IgD-negative memory B cell (primary cell): ENCODE measurements at regions not wholly inside any gene's neighbourhood (a gene's known extent, or its start where the extent isn't known, plus 50 kb on each side); places are given as distances from the start of the nearest gene placed in this dataset.
"Not testable (repeated sequence)": the region's sequence is repeated elsewhere in the genome, so short reads cannot be mapped to it uniquely, and the experiment has no call there.

Experiments used
- H3K27ac Mint-ChIP-seq, 3 donors: one replicate each; pipeline ENCODE4 v1.8.0; 2020 to 2022; ENCODE audit warnings: mild to moderate bottlenecking in 3 of 3, mixed read lengths in 3 of 3, moderate library complexity in 1 of 3
- H3K27me3 Mint-ChIP-seq: one replicate; pipeline ENCODE4 v1.8.0; 2021; ENCODE audit warnings: mixed read lengths
- H3K36me3 Mint-ChIP-seq: one replicate; pipeline ENCODE4 v1.8.0; 2020; ENCODE audit warnings: mild to moderate bottlenecking, mixed read lengths
- H3K4me1 Mint-ChIP-seq, 3 donors: one replicate each; pipeline ENCODE4 v1.8.0; 2020 to 2022; ENCODE audit warnings: mixed read lengths in 3 of 3, mild to moderate bottlenecking in 1 of 3
- H3K4me3 Mint-ChIP-seq, 4 donors: one replicate each; pipeline ENCODE4 v1.8.0; 2020 to 2022; ENCODE audit warnings: mild to moderate bottlenecking in 4 of 4, mixed read lengths in 4 of 4, moderate library complexity in 3 of 4
- H3K9me3 Mint-ChIP-seq, 3 donors: one replicate each; pipeline ENCODE4 v1.8.0; 2020 to 2021; ENCODE audit warnings: mixed read lengths in 3 of 3, mild to moderate bottlenecking in 1 of 3

DNA sequence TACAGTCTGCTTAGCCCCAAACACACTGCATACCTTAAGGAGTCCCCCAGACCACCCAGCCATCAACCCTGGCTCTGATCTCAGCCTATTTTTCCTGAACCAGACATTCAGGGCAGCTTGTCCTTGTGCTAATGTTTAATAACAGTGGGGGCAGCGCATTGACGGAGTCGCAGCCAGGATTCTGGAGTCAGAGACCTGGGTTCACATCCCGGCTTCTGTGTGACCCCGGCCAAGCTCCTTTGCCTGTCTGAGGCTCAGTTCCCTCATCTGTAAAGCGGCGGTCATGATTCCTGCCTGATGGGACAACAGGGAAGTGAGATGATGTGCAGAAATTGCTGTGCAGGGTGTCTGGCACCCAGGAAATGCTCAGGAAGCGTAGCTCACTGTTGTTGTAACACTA is 63.1 kb downstream of the MATN1 start:
- Mint-ChIP-seq H3K4me1 (no peaks in the 10 kb centered on the region), H3K27me3 (peaks cover 8% of the 10 kb centered on the region), H3K27ac (peak overlapping the region in 1 of 3 donors; percentile 68), H3K9me3 (no peaks in the 10 kb centered on the region), H3K4me3 (no peak overlapping the region), H3K36me3 (no peaks in the 10 kb centered on the region)

DNA sequence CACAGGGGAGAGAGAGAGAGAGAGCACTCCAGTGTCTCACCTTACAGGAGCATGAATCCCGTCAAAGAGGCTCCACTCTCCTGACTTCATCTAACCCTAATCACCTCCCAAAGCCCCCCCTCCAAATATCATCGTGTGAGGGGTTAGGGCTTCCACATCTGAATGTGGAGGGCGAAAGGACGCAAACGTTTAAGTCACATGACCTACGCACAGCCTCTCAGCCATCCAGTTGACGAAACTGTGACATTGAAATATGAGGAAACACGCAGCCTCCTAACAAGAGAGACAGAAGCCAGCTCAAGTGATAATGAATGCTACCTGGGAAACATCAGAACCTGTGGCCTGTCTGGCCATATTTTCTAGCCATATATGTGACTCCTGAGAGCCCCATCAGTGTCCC is 63.7 kb downstream of the MATN1 start:
- peaks cover 8% of the 10 kb centered on the region for H3K27me3 Mint-ChIP-seq
- H3K4me3 Mint-ChIP-seq = no peak overlapping the region
- no peaks in the 10 kb centered on the region for H3K36me3 Mint-ChIP-seq
- H3K27ac Mint-ChIP-seq = no peak overlapping the region
- H3K4me1 Mint-ChIP-seq = no peaks in the 10 kb centered on the region
- H3K9me3 Mint-ChIP-seq = no peaks in the 10 kb centered on the region

DNA sequence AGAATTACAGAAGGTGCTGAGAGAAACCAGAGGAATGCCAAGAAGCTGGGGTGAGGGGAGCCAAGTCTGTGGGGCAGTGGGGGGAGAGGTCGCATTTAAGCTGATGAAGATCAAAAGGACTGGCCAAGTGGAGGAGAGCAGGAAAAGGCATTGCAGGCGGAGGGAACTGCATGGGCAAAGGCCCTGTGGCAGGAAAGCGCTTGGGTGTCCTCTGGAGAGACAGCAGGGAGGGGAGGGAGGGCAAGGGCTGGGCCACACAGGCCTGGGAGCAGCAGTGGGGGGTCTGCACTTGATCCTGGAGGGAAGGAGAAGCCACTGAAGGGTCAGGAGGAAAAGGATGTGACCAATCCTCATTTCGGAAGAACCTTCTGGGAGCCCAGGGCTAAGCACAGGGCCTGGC is 65.0 kb downstream of the MATN1 start:
- H3K9me3 Mint-ChIP-seq, H3K27ac Mint-ChIP-seq, H3K4me1 Mint-ChIP-seq, H3K36me3 Mint-ChIP-seq, H3K27me3 Mint-ChIP-seq, H3K4me3 Mint-ChIP-seq: not testable (repeated sequence)

DNA sequence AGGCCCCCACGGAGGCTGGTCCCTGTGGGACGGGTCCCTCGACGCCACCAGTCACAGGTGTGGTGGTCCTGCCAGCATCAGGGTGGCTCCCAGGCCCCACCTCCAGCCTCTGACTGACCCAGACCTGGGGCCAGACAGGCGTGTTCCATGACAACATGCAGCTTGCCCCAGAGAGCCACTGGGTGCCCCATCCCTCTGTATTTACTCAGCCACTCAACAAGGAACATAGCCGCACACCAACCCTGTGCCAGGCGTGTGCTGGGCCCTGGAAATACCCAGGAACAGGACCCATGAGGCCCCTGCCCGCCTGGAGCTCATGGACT is 65.4 kb downstream of the MATN1 start:
- no peak overlapping the region for H3K27ac Mint-ChIP-seq
- no peak overlapping the region for H3K4me3 Mint-ChIP-seq
- H3K4me1 Mint-ChIP-seq = no peaks in the 10 kb centered on the region
- H3K9me3 Mint-ChIP-seq = no peaks in the 10 kb centered on the region
- peaks cover 8% of the 10 kb centered on the region for H3K27me3 Mint-ChIP-seq
- H3K36me3 Mint-ChIP-seq = no peaks in the 10 kb centered on the region

DNA sequence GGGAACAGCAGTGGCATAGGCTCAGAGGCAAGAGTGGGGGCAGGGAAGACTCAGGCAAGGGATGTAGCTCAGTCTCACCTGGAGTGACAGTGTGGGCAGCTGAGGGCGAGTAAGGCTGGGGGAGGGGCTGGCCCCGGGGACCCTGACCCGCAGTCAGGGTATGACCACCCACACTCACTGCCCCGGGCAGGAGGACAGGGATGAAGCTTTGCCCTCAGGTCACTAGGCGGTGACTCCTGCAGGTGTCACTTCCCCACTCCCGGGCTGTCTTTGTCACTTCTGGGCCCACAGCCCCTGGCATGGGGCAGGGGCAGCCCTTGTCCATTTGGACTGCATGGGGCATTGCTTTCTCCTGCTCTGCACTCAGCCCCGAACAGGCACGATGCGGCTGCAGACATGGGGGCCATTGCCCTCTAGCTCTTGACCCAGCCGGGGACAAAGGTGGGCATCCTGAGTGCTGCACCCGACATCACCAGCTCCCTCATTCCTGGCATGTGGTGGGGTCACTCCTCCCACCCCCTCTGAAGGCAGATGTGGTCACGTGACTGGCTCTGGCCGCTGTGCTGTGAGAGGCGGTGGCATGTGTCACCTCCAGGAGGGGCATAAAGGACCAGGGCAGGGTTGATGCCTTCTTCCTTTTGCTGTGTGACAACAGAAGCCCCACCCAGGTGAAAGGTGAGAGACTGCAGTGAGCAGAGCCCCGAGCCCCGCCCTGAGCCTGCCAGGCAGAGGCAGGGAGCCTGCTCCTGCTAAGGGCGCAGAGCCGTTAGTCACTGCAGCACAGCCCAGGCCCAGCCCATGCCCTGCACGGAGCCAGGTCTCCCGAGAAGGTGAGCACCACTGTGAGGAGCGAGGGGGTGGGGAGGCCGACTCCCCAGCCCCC is 66.0 kb downstream of the MATN1 start:
- no peaks in the 10 kb centered on the region for H3K36me3 Mint-ChIP-seq
- no peaks in the 10 kb centered on the region for H3K9me3 Mint-ChIP-seq
- H3K4me1 Mint-ChIP-seq = no peaks in the 10 kb centered on the region
- H3K27ac Mint-ChIP-seq = no peak overlapping the region
- H3K4me3 Mint-ChIP-seq = no peak overlapping the region
- peaks cover 10% of the 10 kb centered on the region for H3K27me3 Mint-ChIP-seq

DNA sequence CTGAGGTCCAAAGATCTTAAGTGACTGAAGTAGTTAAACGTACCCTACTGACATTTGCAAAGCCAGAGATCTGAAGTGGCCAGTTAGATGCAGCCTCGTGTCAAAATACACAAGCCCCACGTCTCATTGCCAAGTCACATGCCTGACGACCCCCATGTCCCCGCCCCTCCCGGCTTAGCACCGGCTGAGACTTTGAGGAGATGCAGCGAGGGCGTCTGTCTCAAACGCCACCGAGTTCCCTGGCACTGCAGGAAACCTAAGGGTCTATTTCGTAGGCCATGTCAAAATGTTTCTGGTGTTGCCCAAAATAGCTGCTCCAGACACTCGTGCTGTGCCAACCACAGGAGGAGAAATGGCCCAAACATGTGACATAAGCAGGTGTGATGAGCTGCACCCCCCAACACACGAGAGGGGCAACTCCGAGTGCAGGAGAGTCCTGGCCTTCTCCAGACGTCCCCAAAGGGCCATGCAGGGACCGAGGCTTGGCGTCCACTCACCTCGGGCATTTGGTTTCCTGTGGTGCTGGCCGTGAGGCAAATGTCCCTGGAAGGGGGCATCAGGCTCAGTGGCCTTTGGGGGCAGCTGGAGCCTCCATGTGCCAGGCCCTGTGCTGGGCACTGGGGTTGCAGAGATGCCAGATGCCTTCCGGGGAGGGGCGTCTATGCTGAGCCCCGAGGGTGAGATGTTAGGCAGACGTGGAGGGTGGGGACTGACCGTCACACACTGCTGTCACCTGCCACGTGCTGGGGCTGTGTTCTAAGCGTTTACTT is 67.0 kb downstream of the MATN1 start:
- H3K9me3 Mint-ChIP-seq = no peaks in the 10 kb centered on the region
- no peaks in the 10 kb centered on the region for H3K36me3 Mint-ChIP-seq
- H3K4me1 Mint-ChIP-seq = no peaks in the 10 kb centered on the region
- no peak overlapping the region for H3K4me3 Mint-ChIP-seq
- peaks cover 11% of the 10 kb centered on the region for H3K27me3 Mint-ChIP-seq
- no peak overlapping the region for H3K27ac Mint-ChIP-seq

DNA sequence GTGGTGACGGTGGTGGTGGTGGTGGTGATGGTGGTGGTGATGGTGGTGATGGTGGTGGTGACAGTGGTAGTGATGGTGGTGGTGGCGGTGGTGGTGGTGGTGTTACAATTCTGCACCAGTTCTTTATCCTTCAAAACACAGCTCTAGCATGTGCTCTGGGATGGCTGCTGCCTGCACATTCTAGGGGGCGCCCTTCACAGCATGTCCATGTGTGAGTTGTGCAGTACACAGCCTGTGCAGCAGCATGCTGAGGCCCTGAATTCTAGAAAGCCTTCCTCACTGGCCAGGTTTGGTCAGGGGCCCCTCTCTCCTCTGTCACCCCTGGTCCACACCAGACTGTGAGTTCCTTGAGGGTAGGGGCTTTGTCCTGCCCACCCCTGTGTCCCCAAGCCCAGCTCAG is 67.7 kb downstream of the MATN1 start:
- H3K9me3 Mint-ChIP-seq = no peaks in the 10 kb centered on the region
- no peaks in the 10 kb centered on the region for H3K36me3 Mint-ChIP-seq
- no peak overlapping the region for H3K4me3 Mint-ChIP-seq
- peaks cover 11% of the 10 kb centered on the region for H3K27me3 Mint-ChIP-seq
- no peak overlapping the region for H3K27ac Mint-ChIP-seq
- H3K4me1 Mint-ChIP-seq = no peaks in the 10 kb centered on the region

DNA sequence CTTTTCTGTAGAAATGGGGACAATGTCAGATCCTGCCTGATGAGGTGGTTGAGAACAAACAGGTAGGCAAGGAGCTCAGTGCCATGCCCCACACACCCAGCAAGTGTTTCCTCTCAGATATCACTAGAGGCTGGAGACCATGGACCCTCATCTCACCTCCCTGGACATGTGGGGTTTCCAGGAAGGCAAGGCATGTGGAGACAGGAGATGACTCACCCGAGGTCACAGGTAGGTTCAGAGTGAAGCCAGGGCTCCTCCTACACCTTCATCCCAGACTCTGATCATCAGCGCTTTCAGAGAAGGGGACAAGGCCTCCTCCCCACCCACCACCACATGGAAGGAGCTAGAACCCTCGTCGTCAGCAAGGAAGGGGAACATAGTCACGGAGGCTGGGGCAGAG is 69.2 kb downstream of the MATN1 start:
- peaks cover 21% of the 10 kb centered on the region for H3K27me3 Mint-ChIP-seq
- H3K36me3 Mint-ChIP-seq = no peaks in the 10 kb centered on the region
- H3K27ac Mint-ChIP-seq = no peak overlapping the region
- no peak overlapping the region for H3K4me3 Mint-ChIP-seq
- H3K9me3 Mint-ChIP-seq = no peaks in the 10 kb centered on the region
- no peaks in the 10 kb centered on the region for H3K4me1 Mint-ChIP-seq

DNA sequence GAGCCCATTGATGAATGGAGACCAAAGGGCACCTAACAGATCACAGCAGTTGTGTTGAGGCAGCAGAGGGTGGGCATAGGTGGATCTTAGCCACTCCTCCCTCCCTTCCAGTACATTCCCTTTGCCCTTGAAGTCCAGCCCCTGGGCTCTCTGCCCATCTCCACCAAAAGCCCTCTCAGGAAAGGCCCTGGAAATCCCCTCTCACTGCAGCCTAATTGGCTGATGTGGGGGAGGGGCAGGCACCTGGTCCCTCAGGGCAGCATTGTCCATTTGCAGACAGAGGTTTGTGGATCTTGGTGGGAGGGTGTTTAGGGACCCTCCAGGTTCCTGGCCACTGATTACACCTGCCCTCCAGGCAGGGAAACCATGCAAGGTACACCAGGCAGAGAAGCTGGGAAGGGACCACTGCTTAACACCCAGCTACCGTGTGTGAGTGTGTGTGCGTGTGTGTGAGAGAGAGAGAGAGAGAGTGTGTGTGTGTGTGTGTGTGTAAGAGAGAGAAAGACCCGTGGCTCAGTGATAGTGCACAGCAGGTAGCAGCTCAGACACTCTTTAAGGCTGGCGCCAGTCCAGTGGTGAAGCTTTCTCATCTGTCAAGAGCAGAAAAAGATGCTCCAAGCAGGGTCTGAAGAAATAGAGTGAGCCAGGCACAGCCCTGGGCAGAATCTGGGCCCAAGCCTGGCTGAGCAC is 71.1 kb downstream of the MATN1 start:
- Mint-ChIP-seq H3K27me3 (peaks cover 21% of the 10 kb centered on the region), H3K9me3 (no peaks in the 10 kb centered on the region), H3K4me1 (no peaks in the 10 kb centered on the region), H3K4me3 (no peak overlapping the region), H3K36me3 (no peaks in the 10 kb centered on the region), H3K27ac (no peak overlapping the region)

DNA sequence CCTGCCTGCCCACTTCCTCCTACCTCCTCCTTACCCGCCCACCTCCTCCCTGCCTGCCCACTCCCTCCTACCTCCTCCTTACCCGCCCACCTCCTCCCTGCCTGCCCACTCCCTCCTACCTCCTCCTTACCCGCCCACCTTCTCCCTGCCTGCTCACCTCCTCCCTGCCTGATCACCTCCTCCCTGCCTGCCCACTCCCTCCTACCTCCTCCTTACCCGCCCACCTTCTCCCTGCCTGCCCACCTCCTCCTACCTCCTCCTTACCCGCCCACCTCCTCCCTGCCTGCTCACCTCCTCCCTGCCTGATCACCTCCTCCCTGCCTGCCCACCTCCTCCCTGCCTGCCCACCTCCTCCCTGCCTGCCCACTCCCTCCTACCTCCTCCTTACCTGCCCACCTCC is 72.0 kb downstream of the MATN1 start:
- not testable (repeated sequence) for H3K27ac Mint-ChIP-seq, H3K9me3 Mint-ChIP-seq, H3K4me1 Mint-ChIP-seq, H3K4me3 Mint-ChIP-seq, H3K36me3 Mint-ChIP-seq
- H3K27me3 Mint-ChIP-seq = peaks cover 19% of the 10 kb centered on the region

DNA sequence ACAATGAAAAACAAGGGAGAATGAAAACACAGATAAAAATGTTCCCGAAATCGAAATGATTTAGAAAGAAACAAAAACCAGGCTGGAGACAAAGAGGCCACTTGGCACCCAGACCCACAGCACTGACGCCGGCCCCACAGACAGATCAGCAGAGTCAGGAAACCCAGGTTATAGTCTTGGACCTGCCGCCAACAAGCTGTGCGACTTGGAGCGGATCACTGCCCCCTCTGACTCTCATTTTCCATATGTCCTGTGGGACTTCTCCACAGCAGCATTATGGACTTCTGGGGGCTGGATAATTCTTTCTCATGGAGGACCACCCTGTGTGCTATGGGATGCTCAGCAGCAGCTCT is 72.4 kb downstream of the MATN1 start:
- H3K4me1 Mint-ChIP-seq = no peaks in the 10 kb centered on the region
- peak overlapping the region in 1 of 4 donors; percentile 31 for H3K4me3 Mint-ChIP-seq
- no peaks in the 10 kb centered on the region for H3K9me3 Mint-ChIP-seq
- H3K27ac Mint-ChIP-seq = no peak overlapping the region
- H3K36me3 Mint-ChIP-seq = no peaks in the 10 kb centered on the region
- peaks cover 23% of the 10 kb centered on the region for H3K27me3 Mint-ChIP-seq

DNA sequence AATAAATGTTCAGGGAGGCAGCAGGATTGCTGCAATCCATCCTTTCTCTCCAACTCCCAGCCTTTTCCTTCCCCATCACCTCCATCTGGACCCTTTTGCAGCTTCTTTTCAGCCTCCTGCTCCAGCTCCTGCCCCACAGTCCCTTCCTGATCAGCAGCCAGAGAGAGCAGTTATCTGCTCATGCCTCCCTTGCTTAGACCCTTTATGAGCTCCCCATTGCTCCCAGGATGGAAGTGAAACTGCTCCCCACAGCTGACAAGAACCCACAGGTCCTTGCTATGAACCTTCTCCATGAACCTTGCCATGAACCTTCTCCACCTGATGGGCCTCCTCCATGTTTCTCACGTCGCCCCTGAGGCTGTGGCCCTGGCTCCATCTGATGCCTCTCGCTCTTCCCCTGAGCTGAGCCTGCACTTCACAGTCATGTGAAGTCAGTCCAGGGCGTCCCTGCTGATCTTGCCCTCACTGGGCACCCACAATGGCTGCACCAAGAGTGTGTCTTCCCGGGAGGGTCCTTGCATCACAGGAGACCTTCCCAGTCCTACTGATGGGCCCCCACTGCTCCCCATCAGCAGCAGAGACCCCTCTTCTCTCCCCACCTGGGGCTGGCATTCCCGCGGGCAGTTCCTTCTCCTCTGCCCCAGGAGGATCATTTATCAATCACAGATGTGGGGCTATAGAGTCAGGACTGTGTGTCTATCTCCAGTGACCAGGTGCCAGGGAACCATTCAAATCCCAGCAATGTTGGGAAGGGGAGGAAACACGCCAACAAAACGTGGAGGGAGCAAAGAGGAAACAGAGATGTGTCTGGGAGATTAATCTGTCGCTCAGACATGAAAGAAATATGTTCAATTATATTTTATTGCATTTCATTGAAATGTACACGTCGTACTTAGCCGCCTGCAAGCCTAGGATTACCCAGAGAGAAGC is 73.1 kb downstream of the MATN1 start:
- no peaks in the 10 kb centered on the region for H3K4me1 Mint-ChIP-seq
- H3K9me3 Mint-ChIP-seq = peaks cover 0 to 1% (median 0%) of the 10 kb centered on the region in 3 donors
- H3K4me3 Mint-ChIP-seq = peak overlapping the region in 1 of 4 donors; percentile 31
- H3K27ac Mint-ChIP-seq = no peak overlapping the region
- no peaks in the 10 kb centered on the region for H3K36me3 Mint-ChIP-seq
- peaks cover 29% of the 10 kb centered on the region for H3K27me3 Mint-ChIP-seq

DNA sequence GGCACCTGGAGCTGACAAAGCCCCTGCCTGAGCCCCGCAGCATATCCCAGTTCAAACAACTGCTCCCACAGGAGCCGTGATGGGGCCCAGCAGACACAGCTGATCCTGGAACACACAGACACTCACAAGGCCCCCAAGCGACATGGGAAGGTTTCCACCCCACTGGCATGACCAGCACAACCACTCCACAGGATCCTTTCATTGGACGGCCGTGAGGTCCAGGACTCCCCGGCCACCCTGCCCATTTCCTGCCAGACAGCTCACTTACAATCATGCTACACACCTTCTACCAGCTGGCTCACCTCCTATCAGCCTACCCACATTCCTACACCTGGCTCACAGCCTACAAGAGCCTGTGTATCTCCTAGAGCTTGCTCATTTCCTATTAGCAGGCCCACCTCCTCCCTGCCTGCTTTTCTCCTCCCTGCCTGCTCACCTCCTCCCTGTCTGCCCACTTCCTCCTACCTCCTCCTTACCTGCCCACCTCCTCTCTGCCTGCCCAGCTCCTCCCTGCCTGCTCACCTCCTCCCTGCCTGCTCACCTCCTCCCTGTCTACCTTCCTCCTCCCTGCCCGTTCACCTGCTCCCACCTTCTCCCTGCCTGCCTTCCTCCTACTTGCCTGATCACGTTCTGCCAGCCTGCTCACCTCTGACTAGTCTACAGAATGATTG is 73.9 kb downstream of the MATN1 start:
- Mint-ChIP-seq H3K36me3 (no peaks in the 10 kb centered on the region), H3K27ac (no peak overlapping the region), H3K4me3 (no peak overlapping the region), H3K9me3 (peaks cover 0 to 1% (median 0%) of the 10 kb centered on the region in 3 donors), H3K27me3 (peaks cover 30% of the 10 kb centered on the region), H3K4me1 (no peaks in the 10 kb centered on the region)

DNA sequence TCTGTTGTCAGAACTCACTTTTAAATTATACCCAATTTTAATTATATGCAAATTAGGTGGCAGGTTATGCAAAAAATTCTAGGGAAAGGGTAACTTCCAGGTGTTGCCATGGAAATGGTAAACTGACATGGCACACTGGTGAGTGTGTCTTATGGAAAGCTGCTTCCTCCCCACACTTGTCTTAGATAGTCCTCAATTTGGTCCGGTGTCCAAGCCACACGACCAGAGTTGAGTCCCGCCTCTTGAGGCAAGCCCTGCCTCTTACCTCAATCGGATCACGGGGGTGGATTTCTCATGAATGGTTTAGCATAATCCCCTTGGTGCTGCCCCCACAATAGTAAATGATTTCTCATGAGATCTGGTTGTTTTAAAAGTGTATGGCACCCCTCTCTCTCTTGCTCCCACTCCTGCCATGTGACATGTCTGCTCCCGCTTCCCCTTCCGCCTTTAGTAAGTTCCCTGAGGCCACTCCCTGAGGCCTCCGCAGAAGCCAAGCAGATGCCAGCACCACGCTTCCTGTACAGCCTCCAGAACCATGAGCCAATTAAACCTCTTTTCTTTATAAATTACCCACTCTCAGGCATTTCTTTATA is 74.9 kb downstream of the MATN1 start:
- Mint-ChIP-seq H3K4me3 (no peak overlapping the region), H3K27me3 (peaks cover 34% of the 10 kb centered on the region), H3K4me1 (no peaks in the 10 kb centered on the region), H3K27ac (peak overlapping the region in 1 of 3 donors; percentile 20), H3K36me3 (no peaks in the 10 kb centered on the region), H3K9me3 (peaks cover 0 to 1% (median 0%) of the 10 kb centered on the region in 3 donors)
